GDM1 (cell line): ENCODE measurements at regions not wholly inside any gene's neighbourhood (a gene's known extent, or its start where the extent isn't known, plus 50 kb on each side); places are given as distances from the start of the nearest gene placed in this dataset.
"Not testable (repeated sequence)": the region's sequence is repeated elsewhere in the genome, so short reads cannot be mapped to it uniquely, and the experiment has no call there.

Source experiments
- DNase-seq: peaks from one replicate; lab custom pipeline; 2025; lab: John Stamatoyannopoulos, UW

GRCh38 chr20:6311097-6311496, 188.3 kb upstream of the FERMT1 start:
- no peak for DNase-seq

DNA sequence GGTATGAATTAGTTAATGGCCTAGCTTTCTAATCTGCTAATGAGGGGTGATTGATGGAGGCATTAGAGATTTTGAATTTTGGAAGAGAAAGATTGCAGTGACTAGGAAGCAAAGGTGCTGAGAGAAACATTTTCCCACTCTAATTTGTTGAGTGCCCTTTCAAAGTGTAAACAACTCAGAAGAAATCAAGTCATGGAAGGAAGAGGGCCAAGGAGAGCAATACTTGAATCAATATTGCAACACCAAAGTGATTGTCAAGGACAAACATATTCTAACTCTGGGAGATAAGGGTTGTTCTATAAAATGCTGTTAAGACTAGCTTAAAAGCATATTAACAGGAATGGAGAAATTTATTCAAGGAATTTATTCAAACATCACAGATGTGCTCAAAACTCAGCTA, 182.7 kb upstream of the FERMT1 start:
- DNase-seq: no peak

- DNase-seq: no peak
These were observed 179.2 kb upstream of the FERMT1 start for GRCh38 chr20:6302041-6302440.

DNA sequence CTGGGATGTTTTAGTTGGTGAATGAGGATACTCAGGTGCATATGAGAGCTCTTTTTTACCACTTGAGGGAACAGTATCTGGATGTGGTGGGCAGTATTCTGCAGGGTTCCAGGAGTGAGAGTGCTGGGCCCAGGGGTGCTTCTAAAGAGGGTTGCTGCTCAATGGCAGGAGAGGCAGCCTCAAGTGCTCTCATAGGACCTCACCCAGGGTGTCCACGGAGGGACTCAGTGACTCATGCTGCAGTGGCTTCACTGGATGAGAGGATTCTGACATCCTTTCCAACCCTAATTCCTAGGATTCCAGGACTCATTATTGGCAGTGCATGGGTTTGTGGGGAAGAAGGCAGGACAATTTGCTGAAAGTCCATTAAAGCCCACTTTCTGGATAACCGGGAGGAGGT, 176.6 kb upstream of the FERMT1 start:
- no peak for DNase-seq

GRCh38 chr20:6298049-6298448, 175.2 kb upstream of the FERMT1 start:
- no peak for DNase-seq

- no peak for DNase-seq
These were observed 173.0 kb upstream of the FERMT1 start for GRCh38 chr20:6295867-6296256.

DNA sequence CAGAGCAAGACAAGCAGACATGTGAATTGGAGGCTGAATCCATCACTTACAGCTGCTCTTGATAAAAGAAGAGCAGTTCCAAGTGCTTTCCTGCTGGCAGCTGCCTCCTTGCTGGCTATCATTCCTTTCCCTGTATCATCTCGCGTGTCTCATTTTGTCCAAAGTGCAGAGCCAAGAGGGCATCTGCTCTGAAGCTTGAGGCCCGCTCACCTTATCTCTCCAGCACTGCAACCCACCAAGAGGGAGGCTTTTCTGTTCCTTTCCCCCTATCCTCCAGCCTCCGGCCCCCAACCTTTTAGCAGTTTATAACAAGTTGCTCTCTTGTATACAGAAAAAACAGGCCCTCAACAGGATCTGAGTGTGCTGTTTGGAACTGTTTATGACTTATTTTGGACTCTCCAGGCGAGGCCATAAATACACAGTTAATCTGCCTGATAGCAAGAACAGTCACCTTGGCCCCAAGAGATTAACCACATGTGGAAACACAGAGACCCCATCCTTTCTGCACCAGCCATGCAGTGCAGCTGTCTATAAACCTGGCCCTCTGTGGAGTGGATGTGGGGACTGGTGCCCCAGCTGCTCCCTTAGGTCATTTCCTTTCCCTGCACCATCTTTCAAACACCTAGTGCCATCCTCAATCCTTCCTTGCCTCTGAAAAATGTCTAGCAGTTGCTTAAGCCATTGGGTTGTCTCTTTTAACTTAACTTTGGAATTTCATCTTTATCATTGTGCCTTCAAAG, 172.5 kb upstream of the FERMT1 start:
- no peak for DNase-seq

- DNase-seq: no peak
These were observed 164.6 kb upstream of the FERMT1 start for GRCh38 chr20:6287471-6287870.

DNA sequence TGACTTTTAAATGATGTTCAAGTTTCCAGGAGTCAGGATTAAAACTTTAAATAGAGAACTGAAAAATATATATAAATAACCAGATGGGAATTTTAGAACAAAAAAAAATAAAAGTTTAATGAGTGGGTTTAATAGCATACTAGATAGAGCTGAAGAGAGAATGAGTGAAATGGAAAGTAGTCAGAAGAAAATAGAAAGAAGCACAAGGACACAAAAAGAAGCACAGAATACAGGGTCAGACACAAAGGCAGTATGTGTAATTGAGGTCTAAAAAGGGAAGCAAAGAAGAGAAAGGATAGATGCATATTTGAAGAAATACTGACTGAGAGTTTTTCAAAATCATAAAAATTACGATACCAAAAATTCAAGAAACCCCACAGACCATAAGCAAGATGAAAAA, 159.8 kb upstream of the FERMT1 start:
- no peak for DNase-seq

DNA sequence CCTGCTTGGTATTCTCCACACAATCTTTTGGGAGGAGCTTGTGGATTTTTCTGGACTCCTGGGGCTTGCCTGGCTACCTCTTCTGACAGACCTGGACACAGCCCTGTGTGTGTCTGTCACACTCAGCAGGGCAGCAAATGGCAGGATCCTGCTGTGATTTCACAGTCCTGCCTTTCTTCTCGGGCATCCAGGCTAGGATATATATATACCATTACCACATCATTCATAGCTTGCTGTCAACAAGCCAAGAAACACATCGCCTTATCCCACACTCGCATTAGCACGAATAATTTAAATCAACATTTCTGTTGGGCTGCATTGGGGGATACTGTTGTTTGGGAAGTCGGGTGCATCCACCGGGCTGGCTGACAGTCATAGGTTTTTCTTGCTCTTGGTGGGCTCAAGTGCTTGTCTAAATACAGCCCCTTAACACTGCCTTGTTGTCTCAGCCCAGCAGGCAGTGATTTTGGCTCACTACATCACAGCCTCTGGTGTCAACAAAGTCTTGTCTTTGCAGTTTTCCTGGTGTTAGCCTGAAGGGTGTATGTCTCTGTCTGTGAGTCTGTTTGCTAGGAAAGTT, 154.9 kb upstream of the FERMT1 start:
- no peak for DNase-seq

DNA sequence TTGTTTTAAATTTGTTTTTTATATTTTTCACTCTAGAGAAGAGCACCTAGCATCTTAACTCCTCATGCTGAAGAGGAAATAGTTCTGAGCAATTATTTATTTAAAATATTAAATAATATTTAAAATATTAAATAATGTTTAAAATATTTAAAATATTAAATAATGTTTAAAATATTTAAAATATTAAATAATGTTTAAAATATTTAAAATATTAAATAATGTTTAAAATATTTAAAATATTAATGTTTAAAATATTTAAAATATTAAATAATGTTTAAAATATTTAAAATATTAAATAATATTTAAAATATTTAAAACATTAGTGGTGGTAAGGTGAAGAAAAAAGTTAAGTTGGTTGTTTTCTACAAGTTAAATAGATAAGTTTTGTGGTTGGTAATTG, 147.6 kb upstream of the FERMT1 start:
- DNase-seq: not testable (repeated sequence)

DNA sequence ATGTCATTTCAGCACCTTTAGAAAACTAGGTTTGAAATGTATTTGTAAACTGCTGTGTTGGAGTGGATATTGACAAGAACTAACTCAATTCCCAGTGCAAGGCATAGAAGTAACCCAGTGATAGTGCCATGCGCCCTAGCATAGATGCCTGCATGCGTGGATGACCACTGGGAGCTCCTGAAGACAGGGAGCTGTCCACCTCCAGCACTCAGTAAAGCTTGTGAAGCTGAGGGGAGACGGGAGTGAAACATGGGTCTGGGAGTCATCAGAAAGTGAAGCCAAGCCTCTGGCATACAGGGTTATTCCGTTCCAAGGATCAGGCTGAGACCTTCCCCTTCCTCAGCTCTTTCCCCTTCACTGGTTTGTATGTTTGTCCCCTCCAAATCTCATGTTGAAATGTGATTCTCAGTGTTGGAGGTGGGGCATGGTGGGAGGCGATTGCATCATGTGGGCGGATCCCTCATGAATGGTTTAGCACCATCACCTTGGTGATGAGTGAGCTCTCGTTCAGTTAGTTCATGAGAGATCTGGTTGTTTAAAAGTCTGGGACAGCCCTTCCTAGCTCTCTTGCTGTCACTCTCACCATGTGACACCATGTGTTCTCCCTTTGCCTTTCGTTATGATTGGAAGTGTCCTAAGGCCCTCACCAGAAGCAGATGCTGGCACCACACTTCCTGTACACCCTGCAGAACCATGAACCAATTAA, 146.5 kb upstream of the FERMT1 start:
- no peak for DNase-seq

- DNase-seq: no peak
These were observed 142.5 kb upstream of the FERMT1 start for GRCh38 chr20:6265204-6265904.

DNA sequence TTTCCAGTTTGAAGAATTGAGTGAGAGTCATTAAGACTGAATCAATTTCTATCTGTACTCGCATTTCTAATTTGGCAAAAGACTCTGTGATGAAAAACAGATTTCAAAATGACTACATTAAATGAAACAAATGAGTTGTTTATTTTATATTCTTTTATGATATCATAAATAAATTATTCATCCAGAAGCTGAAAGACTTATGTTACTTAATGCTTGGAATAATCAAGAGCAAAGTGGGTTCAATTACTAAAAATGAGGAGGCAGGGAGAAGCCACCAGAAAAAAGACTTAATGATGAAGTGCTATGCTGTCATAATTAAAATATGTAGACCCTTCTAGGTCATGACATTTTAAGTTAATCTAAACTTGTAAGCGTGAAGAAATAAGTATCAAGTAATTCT, 130.6 kb upstream of the FERMT1 start:
- DNase-seq: no peak

GRCh38 chr20:6245436-6245835, 122.6 kb upstream of the FERMT1 start:
- DNase-seq: no peak

- DNase-seq: no peak
These were observed 118.8 kb upstream of the FERMT1 start for GRCh38 chr20:6241591-6241990.

GRCh38 chr20:6240059-6240458, 117.2 kb upstream of the FERMT1 start:
- DNase-seq: no peak

DNA sequence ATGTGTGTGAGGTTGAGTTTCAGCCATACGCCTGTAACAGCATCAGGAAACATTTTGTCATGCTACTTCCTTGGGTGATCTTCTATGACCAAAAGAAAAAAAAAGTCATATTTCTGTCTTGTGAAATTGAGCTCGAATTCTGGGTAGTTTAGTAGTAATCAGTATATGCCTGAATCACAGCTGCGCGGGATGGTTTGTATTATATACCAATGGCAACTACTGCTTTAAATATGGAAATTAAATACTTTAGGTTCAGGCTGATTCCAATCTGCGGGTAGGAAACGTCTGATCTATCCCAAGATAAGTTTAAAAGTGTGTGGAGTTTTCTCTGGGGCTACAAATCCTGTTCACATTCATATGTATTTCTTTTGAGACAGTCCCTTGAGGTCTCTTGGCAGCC, 115.6 kb upstream of the FERMT1 start:
- DNase-seq: no peak

DNA sequence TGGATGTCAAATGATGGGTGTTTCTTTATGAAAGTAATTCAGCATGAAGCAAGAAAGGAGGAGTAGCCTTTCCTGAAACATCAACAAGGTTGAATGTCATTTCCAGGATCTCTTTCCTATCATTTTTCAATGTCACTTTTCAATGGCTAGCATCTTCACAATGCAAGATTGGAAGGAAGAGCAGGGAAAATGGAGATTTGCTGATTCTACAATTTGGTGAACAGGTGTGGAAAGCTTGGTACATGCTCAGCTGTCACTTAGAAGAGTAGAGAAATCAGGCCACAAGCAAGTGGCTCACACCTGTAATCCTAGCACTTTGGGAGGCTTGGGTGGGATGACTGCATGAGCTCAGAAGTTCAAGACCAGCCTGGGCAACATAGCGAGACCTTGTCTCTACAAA, 112.7 kb upstream of the FERMT1 start:
- DNase-seq: no peak

- no peak for DNase-seq
These were observed 109.6 kb upstream of the FERMT1 start for GRCh38 chr20:6232436-6232835.

GRCh38 chr20:6231556-6231955, 108.7 kb upstream of the FERMT1 start:
- no peak for DNase-seq

GRCh38 chr20:6228302-6228843, 105.5 kb upstream of the FERMT1 start:
- DNase-seq: no peak

DNA sequence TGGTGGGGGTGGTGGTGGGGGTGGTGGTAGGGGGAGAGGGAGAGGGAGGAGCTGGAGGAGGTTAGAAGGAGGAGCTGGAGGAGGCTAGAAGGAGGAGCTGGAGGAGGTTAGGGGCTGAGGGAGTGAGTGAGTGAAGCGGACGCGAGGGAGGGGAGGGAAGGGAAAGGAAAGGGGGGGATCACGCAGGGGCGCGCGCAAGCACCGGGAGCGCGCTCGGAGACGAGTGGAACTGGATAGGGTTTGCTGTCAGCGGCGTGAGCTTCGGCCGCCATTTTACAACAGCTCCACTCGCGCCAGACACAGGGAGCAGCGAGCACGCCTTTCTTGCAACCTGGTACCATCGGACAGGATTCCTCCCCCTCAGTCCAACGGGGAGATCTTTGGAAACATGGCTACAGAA, 90.5 kb upstream of the FERMT1 start:
- DNase-seq: no peak
